ENCODE measurements at regions not wholly inside any gene's neighbourhood (a gene's known extent, or its start where the extent isn't known, plus 50 kb on each side); places are given as distances from the start of the nearest gene placed in this dataset.

- TF ChIP-seq CTCF (IDR thresholded peaks at IDR 0.05): no peak
- TF ChIP-seq POLR2A (IDR thresholded peaks at IDR 0.05): no peak
These were observed 64.9 kb upstream of the FAM204A start for GRCh38 chr10:118407026-118407425.

All from heart left ventricle (tissue), 13 donors.